Mesothelial cell of epicardium (in vitro differentiated cells): ENCODE measurements at regions not wholly inside any gene's neighbourhood (a gene's known extent, or its start where the extent isn't known, plus 50 kb on each side); places are given as distances from the start of the nearest gene placed in this dataset.

Source experiments
- DNase-seq, 2 experiments: peaks; one replicate each; pipeline ENCODE4 v3.0.0; 2021; ENCODE audit warnings: low spot score in 2 of 2; ENCODE audit not compliant: unreplicated experiment in 2 of 2
- H3K27ac Mint-ChIP-seq: 2 replicates; pipeline ENCODE4 v1.8.0; 2021; ENCODE audit warnings: mixed read lengths
- H3K27me3 Mint-ChIP-seq: 2 replicates; pipeline ENCODE4 v1.8.0; 2021; ENCODE audit warnings: low read depth, mixed read lengths
- H3K36me3 Mint-ChIP-seq: 2 replicates; pipeline ENCODE4 v1.8.0; 2021; ENCODE audit warnings: mixed read lengths
- H3K4me1 Mint-ChIP-seq: 2 replicates; pipeline ENCODE4 v1.8.0; 2021; ENCODE audit warnings: mixed read lengths
- H3K4me3 Mint-ChIP-seq: 2 replicates; pipeline ENCODE4 v1.8.0; 2021; ENCODE audit warnings: mild to moderate bottlenecking, moderate library complexity, mixed read lengths
- H3K9me3 Mint-ChIP-seq: 2 replicates; pipeline ENCODE4 v1.8.0; 2021; ENCODE audit warnings: mixed read lengths
- TF ChIP-seq, protein P1 (sequence below): fragments of 200-600 bp; sonication (generic); IDR thresholded peaks from one replicate; pipeline ENCODE4 v1.5.0; 2021; ENCODE audit warnings: antibody characterized with exemption; ENCODE audit not compliant: unreplicated experiment

- Mint-ChIP-seq H3K4me1 (peaks cover 13% of the 10 kb centered on the region), H3K4me3 (no peak overlapping the region), H3K27ac (no peak overlapping the region), H3K36me3 (no peaks in the 10 kb centered on the region), H3K27me3 (peaks cover 2% of the 10 kb centered on the region), H3K9me3 (peaks cover 11% of the 10 kb centered on the region)
- DNase-seq: no peak
- TF ChIP-seq, protein P1, sequence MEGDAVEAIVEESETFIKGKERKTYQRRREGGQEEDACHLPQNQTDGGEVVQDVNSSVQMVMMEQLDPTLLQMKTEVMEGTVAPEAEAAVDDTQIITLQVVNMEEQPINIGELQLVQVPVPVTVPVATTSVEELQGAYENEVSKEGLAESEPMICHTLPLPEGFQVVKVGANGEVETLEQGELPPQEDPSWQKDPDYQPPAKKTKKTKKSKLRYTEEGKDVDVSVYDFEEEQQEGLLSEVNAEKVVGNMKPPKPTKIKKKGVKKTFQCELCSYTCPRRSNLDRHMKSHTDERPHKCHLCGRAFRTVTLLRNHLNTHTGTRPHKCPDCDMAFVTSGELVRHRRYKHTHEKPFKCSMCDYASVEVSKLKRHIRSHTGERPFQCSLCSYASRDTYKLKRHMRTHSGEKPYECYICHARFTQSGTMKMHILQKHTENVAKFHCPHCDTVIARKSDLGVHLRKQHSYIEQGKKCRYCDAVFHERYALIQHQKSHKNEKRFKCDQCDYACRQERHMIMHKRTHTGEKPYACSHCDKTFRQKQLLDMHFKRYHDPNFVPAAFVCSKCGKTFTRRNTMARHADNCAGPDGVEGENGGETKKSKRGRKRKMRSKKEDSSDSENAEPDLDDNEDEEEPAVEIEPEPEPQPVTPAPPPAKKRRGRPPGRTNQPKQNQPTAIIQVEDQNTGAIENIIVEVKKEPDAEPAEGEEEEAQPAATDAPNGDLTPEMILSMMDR: no peak
Measured at GRCh38 chr6:11363881-11364576, 131.6 kb upstream of the NEDD9 start.

DNA sequence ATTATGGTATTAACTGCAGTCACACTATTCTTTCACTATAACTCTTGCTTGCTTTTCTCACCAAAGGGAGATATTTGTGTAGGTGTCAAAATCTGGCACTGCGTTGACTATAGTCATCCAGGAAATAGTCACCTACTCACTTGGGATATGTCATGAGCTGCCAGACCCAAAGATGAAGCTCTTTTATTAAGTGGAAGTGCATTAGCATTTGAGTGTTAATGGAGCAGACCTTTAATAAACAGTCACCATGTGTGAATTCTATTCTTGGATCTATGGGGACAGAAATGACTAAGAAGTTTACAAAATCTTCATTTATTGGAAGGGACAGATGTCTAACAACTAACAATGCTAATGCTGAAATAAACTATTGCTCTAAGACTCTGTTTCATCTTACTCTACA lies 130.1 kb upstream of the NEDD9 start:
- H3K36me3 Mint-ChIP-seq: no peaks in the 10 kb centered on the region
- no peak for DNase-seq
- H3K4me3 Mint-ChIP-seq: no peak overlapping the region
- peaks cover 8% of the 10 kb centered on the region for H3K4me1 Mint-ChIP-seq
- TF ChIP-seq, protein P1: no peak
- H3K27me3 Mint-ChIP-seq: peaks cover 2% of the 10 kb centered on the region
- H3K9me3 Mint-ChIP-seq: peaks cover 11% of the 10 kb centered on the region
- no peak overlapping the region for H3K27ac Mint-ChIP-seq

- Mint-ChIP-seq H3K27ac (no peak overlapping the region), H3K36me3 (no peaks in the 10 kb centered on the region)
- TF ChIP-seq, protein P1: no peak
Measured at GRCh38 chr6:11358904-11359830, 126.7 kb upstream of the NEDD9 start.

GRCh38 chr6:11357285-11357684 lies 124.8 kb upstream of the NEDD9 start:
- H3K4me3 Mint-ChIP-seq: no peak overlapping the region
- DNase-seq: no peak
- TF ChIP-seq, protein P1: no peak
- H3K27ac Mint-ChIP-seq: no peak overlapping the region
- peaks cover 23% of the 10 kb centered on the region for H3K4me1 Mint-ChIP-seq
- peaks cover 11% of the 10 kb centered on the region for H3K9me3 Mint-ChIP-seq
- H3K27me3 Mint-ChIP-seq: peaks cover 1% of the 10 kb centered on the region
- H3K36me3 Mint-ChIP-seq: no peaks in the 10 kb centered on the region

More at GRCh38 chr6:11358904-11359830, 126.7 kb upstream of the NEDD9 start:
- Mint-ChIP-seq H3K4me3 (no peak overlapping the region), H3K27me3 (peaks cover 2% of the 10 kb centered on the region), H3K4me1 (peaks cover 13% of the 10 kb centered on the region), H3K9me3 (peaks cover 11% of the 10 kb centered on the region)
- DNase-seq: no peak

- Mint-ChIP-seq H3K9me3 (peaks cover 11% of the 10 kb centered on the region), H3K27me3 (peaks cover 3% of the 10 kb centered on the region), H3K36me3 (no peaks in the 10 kb centered on the region), H3K27ac (no peak overlapping the region), H3K4me1 (peaks cover 23% of the 10 kb centered on the region), H3K4me3 (no peak overlapping the region)
- no peak for DNase-seq
- TF ChIP-seq, protein P1: no peak
Measured at GRCh38 chr6:11356404-11357155, 124.1 kb upstream of the NEDD9 start.
